ENCODE measurements at regions not wholly inside any gene's neighbourhood (a gene's known extent, or its start where the extent isn't known, plus 50 kb on each side); places are given as distances from the start of the nearest gene placed in this dataset.
A peak's percentile ranks its signal among the peaks of the same experiment; 100 is the strongest.

DNA sequence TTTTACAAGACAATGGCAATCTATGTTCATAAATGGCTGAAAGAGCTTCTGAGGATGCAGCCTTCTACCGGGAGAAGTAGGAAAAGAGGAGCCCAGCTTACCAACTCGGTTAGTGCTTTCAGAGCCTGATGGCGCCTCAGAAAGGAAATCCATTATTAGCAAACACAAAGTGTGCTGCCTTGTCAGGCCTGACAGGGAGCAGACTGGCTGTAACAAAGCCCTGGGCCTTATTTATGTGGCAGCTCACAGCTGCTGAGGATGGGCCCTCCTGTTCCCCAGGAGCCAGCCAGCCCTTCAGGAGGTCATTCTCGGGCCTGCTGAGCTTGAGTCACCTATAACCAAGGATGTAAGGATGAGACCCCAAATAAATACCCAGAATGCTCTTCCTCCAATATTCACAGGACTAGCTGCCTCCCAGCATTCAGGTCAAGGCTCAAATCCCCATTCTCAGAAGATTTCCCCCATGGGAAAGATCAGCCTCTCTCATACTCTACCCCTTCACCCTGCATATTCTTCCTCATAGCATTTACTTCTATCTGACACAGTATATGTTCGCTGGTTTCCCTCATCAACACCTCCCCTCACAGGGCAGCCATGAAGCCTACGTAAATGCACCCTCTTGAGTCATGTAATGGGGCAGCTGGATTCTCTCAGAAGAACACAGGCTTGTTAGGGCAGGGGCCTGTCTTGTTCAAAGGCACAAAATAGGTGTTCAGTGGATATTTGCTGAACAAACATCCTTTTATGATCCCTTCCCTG is 227.0 kb upstream of the RASGEF1B start:
- TF ChIP-seq, protein P1, sequence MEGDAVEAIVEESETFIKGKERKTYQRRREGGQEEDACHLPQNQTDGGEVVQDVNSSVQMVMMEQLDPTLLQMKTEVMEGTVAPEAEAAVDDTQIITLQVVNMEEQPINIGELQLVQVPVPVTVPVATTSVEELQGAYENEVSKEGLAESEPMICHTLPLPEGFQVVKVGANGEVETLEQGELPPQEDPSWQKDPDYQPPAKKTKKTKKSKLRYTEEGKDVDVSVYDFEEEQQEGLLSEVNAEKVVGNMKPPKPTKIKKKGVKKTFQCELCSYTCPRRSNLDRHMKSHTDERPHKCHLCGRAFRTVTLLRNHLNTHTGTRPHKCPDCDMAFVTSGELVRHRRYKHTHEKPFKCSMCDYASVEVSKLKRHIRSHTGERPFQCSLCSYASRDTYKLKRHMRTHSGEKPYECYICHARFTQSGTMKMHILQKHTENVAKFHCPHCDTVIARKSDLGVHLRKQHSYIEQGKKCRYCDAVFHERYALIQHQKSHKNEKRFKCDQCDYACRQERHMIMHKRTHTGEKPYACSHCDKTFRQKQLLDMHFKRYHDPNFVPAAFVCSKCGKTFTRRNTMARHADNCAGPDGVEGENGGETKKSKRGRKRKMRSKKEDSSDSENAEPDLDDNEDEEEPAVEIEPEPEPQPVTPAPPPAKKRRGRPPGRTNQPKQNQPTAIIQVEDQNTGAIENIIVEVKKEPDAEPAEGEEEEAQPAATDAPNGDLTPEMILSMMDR (IDR thresholded peaks at IDR 0.05), result no peak
- TF ChIP-seq POLR2A (IDR thresholded peaks at IDR 0.05), result no peak
- DNase-seq, result no peak
- WGBS, 4 donors, result 71 to 79% (median 74%) methylated on average over 5 to 6 of the region's 6 CpGs
- Histone ChIP-seq H3K36me3 (replicated peaks in 1 of 2) (no peaks in the 10 kb centered on the region), H3K4me1 (replicated peaks in 1 of 2) (no peaks in the 10 kb centered on the region), H3K27me3 (no peaks in the 10 kb centered on the region), H3K9me3 (replicated peaks in 1 of 3) (no peaks in the 10 kb centered on the region), H3K27ac (no peak overlapping the region), H3K4me3 (no peak overlapping the region)
- intact Hi-C loops (cut with DNase I), result no loop called here

DNA sequence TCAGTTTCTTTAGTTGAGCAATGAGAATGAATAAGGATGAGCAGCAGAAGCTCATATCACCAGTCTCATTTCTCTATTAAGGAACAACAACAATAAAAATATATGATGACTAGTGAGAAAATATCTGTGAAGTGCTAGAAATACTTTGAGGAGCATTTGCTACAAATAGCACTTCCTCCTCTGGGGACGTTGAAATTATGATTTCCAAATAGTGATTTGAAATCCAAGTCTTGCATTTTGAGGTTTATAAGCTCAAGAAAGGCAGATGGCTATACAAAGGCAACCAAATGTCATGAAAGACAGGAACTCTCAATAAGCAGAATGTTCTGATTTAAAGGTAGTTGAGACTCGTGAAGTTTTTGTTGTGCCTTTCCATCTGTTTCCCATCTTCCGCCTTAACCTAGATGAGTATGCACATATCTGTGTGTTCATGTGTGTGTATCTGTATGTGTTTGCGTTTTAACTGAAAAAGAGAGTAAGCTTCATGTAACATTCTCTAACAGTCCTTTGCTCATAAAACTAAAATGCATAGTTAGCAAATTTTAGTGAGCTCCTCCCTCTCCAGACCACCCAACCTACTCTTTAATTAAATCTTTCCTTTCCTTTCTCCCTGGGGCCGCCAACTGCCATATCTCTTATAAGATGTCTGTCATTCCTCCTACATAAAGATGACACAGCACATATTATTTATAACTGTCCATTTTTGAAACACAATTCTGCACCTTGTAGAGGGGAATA is 222.6 kb upstream of the RASGEF1B start:
- no peaks in the 10 kb centered on the region for H3K4me1 ChIP-seq (replicated peaks in 1 of 2)
- H3K9me3 ChIP-seq (replicated peaks in 1 of 3), result no peaks in the 10 kb centered on the region
- intact Hi-C loops (cut with DNase I), result no loop called here
- DNase-seq, result no peak
- WGBS, 4 donors, result 65 to 70% (median 68%) methylated on average over 5 of the region's 5 CpGs
- no peaks in the 10 kb centered on the region for H3K27me3 ChIP-seq
- H3K36me3 ChIP-seq (replicated peaks in 1 of 2), result no peaks in the 10 kb centered on the region
- H3K4me3 ChIP-seq, result no peak overlapping the region
- H3K27ac ChIP-seq, result no peak overlapping the region
- TF ChIP-seq, protein P1 (IDR thresholded peaks at IDR 0.05), result no peak
- TF ChIP-seq POLR2A (IDR thresholded peaks at IDR 0.05), result no peak

DNA sequence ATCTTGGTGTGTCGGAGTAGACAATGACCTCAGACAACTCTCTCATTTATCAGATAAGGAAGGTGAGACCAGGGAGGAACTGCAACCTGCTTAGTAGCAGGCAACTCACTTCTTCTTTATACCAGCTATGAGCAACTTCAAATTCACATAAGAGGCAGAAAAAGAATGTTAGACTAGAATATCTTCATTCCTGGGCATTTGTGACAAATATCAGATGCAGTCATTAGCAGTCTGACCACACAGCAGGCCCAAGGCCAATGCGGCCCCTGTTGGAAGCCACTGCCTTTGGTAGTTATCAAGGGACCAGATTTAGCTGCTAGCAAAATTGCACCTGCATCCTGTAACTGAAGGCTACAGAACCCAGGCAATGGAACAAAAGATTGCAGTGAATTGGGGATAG is 219.2 kb upstream of the RASGEF1B start:
- no peaks in the 10 kb centered on the region for H3K36me3 ChIP-seq (replicated peaks in 1 of 2)
- TF ChIP-seq, protein P1 (IDR thresholded peaks at IDR 0.05), result no peak
- no peak for TF ChIP-seq POLR2A (IDR thresholded peaks at IDR 0.05)
- no peaks in the 10 kb centered on the region for H3K4me1 ChIP-seq (replicated peaks in 1 of 2)
- no peak overlapping the region for H3K27ac ChIP-seq
- H3K27me3 ChIP-seq, result no peaks in the 10 kb centered on the region
- H3K9me3 ChIP-seq (replicated peaks in 1 of 3), result no peaks in the 10 kb centered on the region
- intact Hi-C loops (cut with DNase I), result no loop called here
- no peak for DNase-seq
- WGBS, 4 donors, result 65 to 73% (median 68%) methylated on average over 2 of the region's 2 CpGs
- no peak overlapping the region for H3K4me3 ChIP-seq

DNA sequence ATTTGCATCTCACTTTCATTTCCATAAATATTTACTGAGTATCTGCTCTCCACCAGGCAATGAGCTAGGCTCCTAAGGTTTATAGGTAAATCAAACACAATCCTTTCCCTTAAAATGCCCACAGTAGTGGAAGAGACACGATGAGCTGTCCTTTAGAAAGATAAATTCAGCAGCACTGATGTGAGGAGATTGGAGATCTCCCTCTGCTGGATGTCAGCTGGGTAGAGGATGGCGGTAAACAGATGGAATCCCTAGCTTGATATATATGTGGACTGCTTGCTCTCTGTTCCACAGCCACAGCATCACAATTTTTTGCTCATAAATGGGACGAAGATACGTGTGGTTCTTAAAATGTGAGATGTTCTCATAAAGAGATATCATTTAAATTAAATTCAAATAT is 216.4 kb upstream of the RASGEF1B start:
- Histone ChIP-seq H3K9me3 (replicated peaks in 1 of 3) (no peaks in the 10 kb centered on the region), H3K27me3 (no peaks in the 10 kb centered on the region), H3K27ac (no peak overlapping the region), H3K36me3 (replicated peaks in 1 of 2) (no peaks in the 10 kb centered on the region), H3K4me1 (replicated peaks in 1 of 2) (no peaks in the 10 kb centered on the region), H3K4me3 (no peak overlapping the region)
- intact Hi-C loops (cut with DNase I), result no loop called here
- WGBS, 4 donors, result 40 to 61% (median 56%) methylated on average over 4 of the region's 4 CpGs
- no peak for DNase-seq
- no peak for TF ChIP-seq POLR2A (IDR thresholded peaks at IDR 0.05)
- TF ChIP-seq, protein P1 (IDR thresholded peaks at IDR 0.05), result peak in 2 of 6 experiments; percentile 4 to 9
